ENCODE measurements at regions not wholly inside any gene's neighbourhood (a gene's known extent, or its start where the extent isn't known, plus 50 kb on each side); places are given as distances from the start of the nearest gene placed in this dataset.

- no peak for TF ChIP-seq CTCF (IDR thresholded peaks at IDR 0.05)
- no peak for TF ChIP-seq POLR2A (IDR thresholded peaks at IDR 0.05)
Observed at GRCh38 chr11:29217901-29218300, 798.9 kb downstream of the KCNA4 start.

Measured in thyroid gland (tissue), 4 donors.